NB4 (cell line): ENCODE measurements at regions not wholly inside any gene's neighbourhood (a gene's known extent, or its start where the extent isn't known, plus 50 kb on each side); places are given as distances from the start of the nearest gene placed in this dataset.

Experiments
- MYC ChIP-seq: IDR thresholded peaks from 2 replicates; pipeline ENCODE4 v1.6.1; 2011; ENCODE audit warnings: low read depth, low read length
- POLR2A ChIP-seq: IDR thresholded peaks from 2 replicates; pipeline ENCODE4 v1.6.1; 2011; ENCODE audit warnings: mild to moderate bottlenecking; ENCODE audit not compliant: insufficient read length; ENCODE audit errors: extremely low read depth
- TF ChIP-seq, protein P1 (sequence below): IDR thresholded peaks from one replicate; pipeline ENCODE4 v1.5.1; 2012; ENCODE audit warnings: low read depth, low read length
- TF ChIP-seq, protein P2 (sequence below): IDR thresholded peaks from 2 replicates; pipeline ENCODE4 v1.6.1; 2011; ENCODE audit warnings: low read depth, low read length

DNA sequence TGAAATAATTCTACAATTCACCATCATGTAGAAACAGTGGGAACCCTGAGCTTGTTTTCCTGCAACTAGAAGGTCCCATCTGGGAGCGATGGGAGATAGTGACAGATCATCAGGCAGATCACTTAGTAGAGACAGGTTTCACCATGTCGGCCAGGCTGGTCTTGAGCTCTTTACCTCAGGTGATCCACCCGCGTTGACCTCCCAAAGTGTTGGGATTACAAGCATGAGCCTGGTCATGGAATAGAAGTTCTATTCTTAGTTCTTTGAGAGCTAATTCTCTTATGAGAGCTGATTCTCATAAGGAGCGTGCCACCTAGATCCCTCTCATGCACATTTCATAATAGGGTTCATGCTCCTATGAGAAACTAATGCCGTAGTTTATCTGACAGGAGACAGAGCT lies 778.0 kb upstream of the AUTS2 start:
- TF ChIP-seq, protein P1, sequence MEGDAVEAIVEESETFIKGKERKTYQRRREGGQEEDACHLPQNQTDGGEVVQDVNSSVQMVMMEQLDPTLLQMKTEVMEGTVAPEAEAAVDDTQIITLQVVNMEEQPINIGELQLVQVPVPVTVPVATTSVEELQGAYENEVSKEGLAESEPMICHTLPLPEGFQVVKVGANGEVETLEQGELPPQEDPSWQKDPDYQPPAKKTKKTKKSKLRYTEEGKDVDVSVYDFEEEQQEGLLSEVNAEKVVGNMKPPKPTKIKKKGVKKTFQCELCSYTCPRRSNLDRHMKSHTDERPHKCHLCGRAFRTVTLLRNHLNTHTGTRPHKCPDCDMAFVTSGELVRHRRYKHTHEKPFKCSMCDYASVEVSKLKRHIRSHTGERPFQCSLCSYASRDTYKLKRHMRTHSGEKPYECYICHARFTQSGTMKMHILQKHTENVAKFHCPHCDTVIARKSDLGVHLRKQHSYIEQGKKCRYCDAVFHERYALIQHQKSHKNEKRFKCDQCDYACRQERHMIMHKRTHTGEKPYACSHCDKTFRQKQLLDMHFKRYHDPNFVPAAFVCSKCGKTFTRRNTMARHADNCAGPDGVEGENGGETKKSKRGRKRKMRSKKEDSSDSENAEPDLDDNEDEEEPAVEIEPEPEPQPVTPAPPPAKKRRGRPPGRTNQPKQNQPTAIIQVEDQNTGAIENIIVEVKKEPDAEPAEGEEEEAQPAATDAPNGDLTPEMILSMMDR = no peak
- TF ChIP-seq POLR2A (no peak), MYC (no peak)
- TF ChIP-seq, protein P2, sequence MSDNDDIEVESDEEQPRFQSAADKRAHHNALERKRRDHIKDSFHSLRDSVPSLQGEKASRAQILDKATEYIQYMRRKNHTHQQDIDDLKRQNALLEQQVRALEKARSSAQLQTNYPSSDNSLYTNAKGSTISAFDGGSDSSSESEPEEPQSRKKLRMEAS = no peak
